BE2C (cell line): ENCODE measurements at regions not wholly inside any gene's neighbourhood (a gene's known extent, or its start where the extent isn't known, plus 50 kb on each side); places are given as distances from the start of the nearest gene placed in this dataset.

Source experiments
- DNase-seq: peaks from one replicate; pipeline ENCODE4 v3.0.0-alpha.2; 2020
- H3K27me3 ChIP-seq: fragments of 250-450 bp; sonication (Bioruptor Pico); 2 replicates; pipeline ENCODE4 v1.5.1; 2020; ENCODE audit warnings: mild to moderate bottlenecking
- H3K36me3 ChIP-seq: fragments of 250-450 bp; sonication (Bioruptor Pico); 2 replicates; pipeline ENCODE4 v1.5.1; 2020; ENCODE audit warnings: mild to moderate bottlenecking
- H3K4me1 ChIP-seq: fragments of 250-450 bp; sonication (Bioruptor Pico); 2 replicates; pipeline ENCODE4 v1.5.1; 2020
- H3K4me3 ChIP-seq: 2 replicates; pipeline ENCODE4 v1.5.1; 2011; ENCODE audit warnings: low read depth, low read length
- H3K9me3 ChIP-seq: fragments of 250-450 bp; sonication (Bioruptor Pico); 2 replicates; pipeline ENCODE4 v1.5.1; 2020
- TF ChIP-seq, protein P1 (sequence below): IDR thresholded peaks from 2 replicates; pipeline ENCODE4 v1.5.1; 2012; ENCODE audit warnings: mild to moderate bottlenecking, low read depth, low read length

DNA sequence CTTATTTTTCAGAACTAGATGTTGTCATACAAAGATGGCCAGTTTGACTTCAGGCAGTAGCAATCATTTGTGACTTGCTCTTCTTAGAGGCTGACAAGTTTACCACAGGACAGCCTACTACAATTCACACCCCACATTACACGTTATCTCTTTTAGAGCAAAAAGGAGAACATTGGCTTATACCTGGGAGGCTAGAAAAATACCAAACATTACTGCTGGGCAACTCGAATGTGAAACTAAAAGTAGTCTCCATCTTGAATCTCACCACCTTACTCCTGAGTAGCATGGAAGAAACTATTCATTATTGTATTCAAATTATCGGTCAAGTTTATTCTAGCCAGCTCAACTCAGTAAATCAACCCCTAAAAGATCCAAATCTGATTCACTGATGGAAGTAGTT lies 90.7 kb upstream of the TMEM26 start:
- TF ChIP-seq, protein P1, sequence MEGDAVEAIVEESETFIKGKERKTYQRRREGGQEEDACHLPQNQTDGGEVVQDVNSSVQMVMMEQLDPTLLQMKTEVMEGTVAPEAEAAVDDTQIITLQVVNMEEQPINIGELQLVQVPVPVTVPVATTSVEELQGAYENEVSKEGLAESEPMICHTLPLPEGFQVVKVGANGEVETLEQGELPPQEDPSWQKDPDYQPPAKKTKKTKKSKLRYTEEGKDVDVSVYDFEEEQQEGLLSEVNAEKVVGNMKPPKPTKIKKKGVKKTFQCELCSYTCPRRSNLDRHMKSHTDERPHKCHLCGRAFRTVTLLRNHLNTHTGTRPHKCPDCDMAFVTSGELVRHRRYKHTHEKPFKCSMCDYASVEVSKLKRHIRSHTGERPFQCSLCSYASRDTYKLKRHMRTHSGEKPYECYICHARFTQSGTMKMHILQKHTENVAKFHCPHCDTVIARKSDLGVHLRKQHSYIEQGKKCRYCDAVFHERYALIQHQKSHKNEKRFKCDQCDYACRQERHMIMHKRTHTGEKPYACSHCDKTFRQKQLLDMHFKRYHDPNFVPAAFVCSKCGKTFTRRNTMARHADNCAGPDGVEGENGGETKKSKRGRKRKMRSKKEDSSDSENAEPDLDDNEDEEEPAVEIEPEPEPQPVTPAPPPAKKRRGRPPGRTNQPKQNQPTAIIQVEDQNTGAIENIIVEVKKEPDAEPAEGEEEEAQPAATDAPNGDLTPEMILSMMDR = no peak
- H3K36me3 ChIP-seq = no peaks in the 10 kb centered on the region
- H3K9me3 ChIP-seq = no peaks in the 10 kb centered on the region
- no peak overlapping the region for H3K4me3 ChIP-seq
- no peaks in the 10 kb centered on the region for H3K27me3 ChIP-seq
- DNase-seq = no peak
- H3K4me1 ChIP-seq = no peaks in the 10 kb centered on the region

DNA sequence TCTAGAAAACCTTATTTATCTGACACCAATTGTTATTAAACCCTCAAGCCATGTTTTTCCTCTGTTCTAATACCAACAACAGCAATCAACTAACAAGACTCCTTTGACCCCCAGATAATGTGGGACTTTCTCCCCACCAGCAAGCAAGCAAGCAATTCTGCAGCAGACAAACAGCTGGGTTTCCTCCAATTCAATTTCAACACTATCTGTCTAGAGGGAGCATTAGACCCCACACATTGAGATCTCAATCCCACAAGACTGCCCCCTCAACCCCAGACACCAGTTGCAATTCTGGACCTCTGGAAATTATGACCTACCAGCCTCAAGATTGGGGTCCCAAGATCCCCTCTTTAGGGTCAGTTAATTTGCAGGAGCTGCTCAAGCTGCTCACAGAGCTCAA lies 89.4 kb upstream of the TMEM26 start:
- no peaks in the 10 kb centered on the region for H3K4me1 ChIP-seq
- no peak overlapping the region for H3K4me3 ChIP-seq
- TF ChIP-seq, protein P1 = no peak
- H3K27me3 ChIP-seq = no peaks in the 10 kb centered on the region
- H3K9me3 ChIP-seq = no peaks in the 10 kb centered on the region
- H3K36me3 ChIP-seq = no peaks in the 10 kb centered on the region
- DNase-seq = no peak

DNA sequence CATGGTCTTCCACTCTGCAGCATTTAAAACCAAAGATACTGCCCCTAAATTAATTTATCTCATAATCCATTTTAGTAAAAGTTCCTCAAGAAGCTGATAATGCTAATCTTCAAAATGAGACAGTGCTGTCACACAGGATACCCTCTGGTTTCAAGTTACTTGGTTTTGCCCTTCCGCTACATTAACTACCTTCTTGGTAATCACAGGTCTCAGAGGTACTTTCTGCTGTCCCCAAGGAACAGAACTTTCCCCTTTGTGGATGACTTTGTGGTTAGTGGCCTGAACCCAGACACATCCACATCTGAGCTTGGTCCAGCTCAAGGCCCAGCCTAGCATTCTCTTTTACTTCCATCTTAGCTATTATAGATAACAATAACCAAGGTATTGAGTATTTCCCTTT lies 88.8 kb upstream of the TMEM26 start:
- Histone ChIP-seq H3K4me3 (no peak overlapping the region), H3K9me3 (no peaks in the 10 kb centered on the region), H3K4me1 (no peaks in the 10 kb centered on the region), H3K27me3 (no peaks in the 10 kb centered on the region), H3K36me3 (no peaks in the 10 kb centered on the region)
- no peak for DNase-seq
- TF ChIP-seq, protein P1 = no peak

DNA sequence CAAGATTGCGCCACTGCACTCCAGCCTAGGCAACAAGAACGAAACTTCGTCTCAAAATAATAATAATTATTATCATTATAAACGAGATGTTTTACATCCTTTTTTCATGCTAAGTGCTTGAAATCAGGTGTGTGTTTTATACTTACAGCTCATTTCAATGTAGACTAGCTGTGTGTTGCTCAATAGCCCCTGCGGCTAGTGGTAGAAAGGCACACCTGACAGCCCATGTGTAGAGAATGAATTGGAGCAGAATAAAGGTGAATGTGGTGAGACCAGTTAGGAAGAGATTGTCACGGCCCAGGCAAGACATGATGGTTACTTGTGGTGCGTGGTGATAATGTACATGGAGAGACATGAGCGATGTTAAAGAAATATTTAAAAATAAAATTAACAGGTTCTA lies 86.7 kb upstream of the TMEM26 start:
- TF ChIP-seq, protein P1 = no peak
- H3K36me3 ChIP-seq = no peaks in the 10 kb centered on the region
- no peaks in the 10 kb centered on the region for H3K27me3 ChIP-seq
- no peak overlapping the region for H3K4me3 ChIP-seq
- H3K4me1 ChIP-seq = no peaks in the 10 kb centered on the region
- no peaks in the 10 kb centered on the region for H3K9me3 ChIP-seq
- DNase-seq = no peak

DNA sequence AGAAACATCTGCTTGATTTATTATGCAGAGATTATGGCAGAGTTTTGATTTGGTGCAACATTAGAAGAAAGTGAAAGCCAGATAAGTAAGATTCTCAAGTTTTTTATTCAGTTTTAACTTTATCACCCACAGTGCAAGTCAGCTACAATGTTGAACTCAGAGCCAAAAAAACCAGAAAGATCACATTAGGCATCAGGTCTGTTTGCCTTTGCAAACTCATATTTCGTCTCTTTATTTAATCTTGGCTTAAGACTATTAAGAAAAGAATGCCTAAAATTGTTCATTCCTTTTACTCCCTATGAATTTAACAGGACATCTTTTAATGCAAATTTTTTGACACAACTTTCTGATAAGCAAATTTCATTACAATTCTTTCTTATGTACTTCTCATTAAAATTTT lies 76.0 kb upstream of the TMEM26 start:
- TF ChIP-seq, protein P1 = no peak
- Histone ChIP-seq H3K4me1 (no peaks in the 10 kb centered on the region), H3K9me3 (no peaks in the 10 kb centered on the region), H3K27me3 (no peaks in the 10 kb centered on the region), H3K36me3 (no peaks in the 10 kb centered on the region), H3K4me3 (no peak overlapping the region)
- no peak for DNase-seq

DNA sequence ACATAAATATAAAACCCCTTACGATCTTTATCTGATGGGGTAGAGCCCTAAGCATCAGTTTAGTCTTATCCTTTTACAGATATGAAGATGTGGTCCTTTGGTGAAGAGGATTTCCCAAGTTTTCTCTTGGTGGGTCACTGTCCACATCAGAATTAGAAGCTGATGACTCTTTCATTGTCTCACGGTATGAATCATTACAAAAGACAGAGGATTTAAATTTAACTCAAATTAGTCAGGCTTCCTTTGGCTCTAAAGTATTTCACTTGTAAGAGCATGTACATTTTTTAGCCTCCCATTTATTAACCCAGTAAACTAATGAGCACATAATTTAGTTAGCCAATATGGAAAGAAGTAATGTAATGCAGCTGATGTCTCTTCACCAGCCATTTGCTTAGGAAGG lies 49.9 kb upstream of the TMEM26 start:
- no peaks in the 10 kb centered on the region for H3K36me3 ChIP-seq
- TF ChIP-seq, protein P1 = no peak

More for the DNA sequence above, 49.9 kb upstream of the TMEM26 start:
- no peaks in the 10 kb centered on the region for H3K9me3 ChIP-seq
- no peaks in the 10 kb centered on the region for H3K27me3 ChIP-seq
- DNase-seq = no peak
- no peak overlapping the region for H3K4me3 ChIP-seq
- no peaks in the 10 kb centered on the region for H3K4me1 ChIP-seq
